ENCODE measurements at regions not wholly inside any gene's neighbourhood (a gene's known extent, or its start where the extent isn't known, plus 50 kb on each side); places are given as distances from the start of the nearest gene placed in this dataset.

GRCh38 chr13:44054525-44054924, 174.8 kb downstream of the LACC1 start:
- no peak for TF ChIP-seq CTCF (IDR thresholded peaks at IDR 0.05)

- TF ChIP-seq CTCF (IDR thresholded peaks at IDR 0.05), result no peak
Observed at GRCh38 chr13:44058067-44058466, 178.4 kb downstream of the LACC1 start.

GRCh38 chr13:44058624-44059215, 179.0 kb downstream of the LACC1 start:
- TF ChIP-seq CTCF (IDR thresholded peaks at IDR 0.05), result no peak

DNA sequence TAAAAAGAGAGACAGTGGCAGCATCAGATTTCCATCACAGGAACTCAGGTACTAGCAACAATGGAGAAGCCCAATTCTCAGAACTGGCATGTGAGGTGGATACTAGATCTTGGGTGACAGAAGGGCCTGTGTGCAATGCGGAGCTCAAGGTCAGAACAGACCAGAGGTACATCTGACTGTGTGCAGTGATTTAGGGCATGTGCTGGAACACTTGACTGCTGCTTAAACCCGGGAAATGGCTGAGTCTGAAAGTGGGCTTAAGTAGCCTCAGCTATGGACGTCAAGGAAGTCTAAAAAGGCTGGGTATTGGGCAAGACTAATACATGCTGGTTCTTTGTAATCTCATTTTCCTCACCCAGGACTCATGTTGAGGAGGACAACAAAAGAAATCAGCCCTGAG, 182.2 kb downstream of the LACC1 start:
- TF ChIP-seq CTCF (IDR thresholded peaks at IDR 0.05), result no peak

GRCh38 chr13:44063467-44063866, 183.8 kb downstream of the LACC1 start:
- no peak for TF ChIP-seq CTCF (IDR thresholded peaks at IDR 0.05)

DNA sequence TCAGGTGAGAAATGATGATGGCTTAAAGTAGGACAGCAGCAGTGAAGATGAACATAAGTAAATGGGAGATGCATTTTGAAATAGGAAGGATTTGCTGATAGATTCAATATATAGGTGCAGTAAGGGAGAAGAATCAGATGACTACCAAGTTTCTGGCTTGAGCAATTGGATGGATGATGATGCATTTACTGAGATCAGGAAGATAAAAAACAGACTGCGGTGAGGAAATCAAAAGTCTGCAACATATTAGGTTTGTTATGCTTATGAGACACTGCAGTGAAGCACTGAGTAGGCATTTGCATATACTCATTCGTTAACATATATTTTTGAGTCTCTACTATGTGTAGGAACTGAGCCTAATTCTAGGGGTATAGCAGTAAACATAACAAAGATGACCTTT, 184.2 kb downstream of the LACC1 start:
- no peak for TF ChIP-seq CTCF (IDR thresholded peaks at IDR 0.05)

GRCh38 chr13:44064357-44064756, 184.7 kb downstream of the LACC1 start:
- TF ChIP-seq CTCF (IDR thresholded peaks at IDR 0.05), result no peak

DNA sequence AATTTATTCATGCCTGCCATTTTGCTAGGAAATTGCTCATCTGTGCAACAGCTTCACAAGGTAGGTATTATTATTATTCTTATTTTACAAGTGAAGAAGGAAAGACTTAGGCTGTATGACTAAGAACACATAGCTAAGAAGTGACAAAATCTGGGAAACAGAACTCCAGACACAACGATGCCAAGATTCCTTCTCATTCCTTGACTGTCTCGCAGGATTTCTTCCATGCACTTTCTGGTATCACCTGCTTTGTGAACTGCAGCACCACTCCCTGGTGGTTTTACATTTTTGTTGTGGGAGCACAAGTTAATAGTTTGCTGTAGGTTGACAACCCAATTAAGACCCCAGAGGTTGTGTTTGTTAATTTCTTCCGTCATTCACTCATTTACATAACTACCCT, 188.5 kb downstream of the LACC1 start:
- no peak for TF ChIP-seq CTCF (IDR thresholded peaks at IDR 0.05)

All from LNCAP (cell line).